SK-N-SH treated with all-trans-retinoic acid at 6 μM for 48 hours (cell line): ENCODE measurements at regions not wholly inside any gene's neighbourhood (a gene's known extent, or its start where the extent isn't known, plus 50 kb on each side); places are given as distances from the start of the nearest gene placed in this dataset.

Experiments used
- ATAC-seq: fragments of 200-7000 bp; cut with Tn5 transposase; 3 replicates; pipeline ENCODE4 v1.9.1; 2020; ENCODE audit warnings: mild to moderate bottlenecking, moderate library complexity
- ARNTL ChIP-seq: fragments of 450-650 bp; formaldehyde crosslinking; IDR thresholded peaks from 2 replicates; pipeline ENCODE4 v1.5.0; 2020; ENCODE audit warnings: low read depth, mild to moderate bottlenecking, moderate library complexity, borderline replicate concordance
- BACH2 ChIP-seq: fragments of 250-450 bp; sonication (Bioruptor Pico); IDR thresholded peaks from 2 replicates; pipeline ENCODE4 v1.9.0; 2021; ENCODE audit warnings: mild to moderate bottlenecking, borderline replicate concordance
- CREB5 ChIP-seq: fragments of 250-450 bp; sonication (Bioruptor Pico); IDR thresholded peaks from 2 replicates; pipeline ENCODE4 v1.5.1; 2020; ENCODE audit warnings: low read depth, mild to moderate bottlenecking, moderate library complexity
- CSDC2 ChIP-seq: fragments of 250-450 bp; sonication (Bioruptor Pico); IDR thresholded peaks from 2 replicates; pipeline ENCODE4 v1.5.0; 2020; ENCODE audit warnings: mild to moderate bottlenecking, moderate library complexity
- ISL1 ChIP-seq: fragments of 250-450 bp; sonication (Bioruptor Pico); IDR thresholded peaks from 2 replicates; pipeline ENCODE4 v2.1.2; 2022; ENCODE audit warnings: mild to moderate bottlenecking, moderate library complexity
- OSR1 ChIP-seq: fragments of 250-450 bp; sonication (Bioruptor Pico); IDR thresholded peaks from 2 replicates; pipeline ENCODE4 v1.8.0; 2022; ENCODE audit warnings: moderate library complexity, mild to moderate bottlenecking, inconsistent platforms
- PATZ1 ChIP-seq: fragments of 250-450 bp; sonication (Bioruptor Pico); IDR thresholded peaks from 2 replicates; pipeline ENCODE4 v1.8.0; 2020; ENCODE audit warnings: mild to moderate bottlenecking, moderate library complexity, borderline replicate concordance
- POU6F1 ChIP-seq: fragments of 250-450 bp; sonication (Bioruptor Pico); IDR thresholded peaks from 2 replicates; pipeline ENCODE4 v1.8.0; 2021; ENCODE audit warnings: low read depth, mild to moderate bottlenecking, moderate library complexity, borderline replicate concordance
- PPARA ChIP-seq: fragments of 250-450 bp; sonication (Bioruptor Pico); IDR thresholded peaks from 2 replicates; pipeline ENCODE4 v1.5.0; 2020; ENCODE audit warnings: mild to moderate bottlenecking, borderline replicate concordance
- SNAI2 ChIP-seq: fragments of 250-450 bp; sonication (Bioruptor Pico); IDR thresholded peaks from 2 replicates; pipeline ENCODE4 v1.5.0; 2020; ENCODE audit warnings: mild to moderate bottlenecking, moderate library complexity
- TCF4 ChIP-seq: fragments of 250-450 bp; sonication (Bioruptor Pico); IDR thresholded peaks from 2 replicates; pipeline ENCODE4 v1.8.0; 2021; ENCODE audit warnings: mild to moderate bottlenecking, moderate library complexity, borderline replicate concordance
- TOX ChIP-seq: fragments of 250-450 bp; sonication (Bioruptor Pico); IDR thresholded peaks from 2 replicates; pipeline ENCODE4 v1.8.0; 2021; ENCODE audit warnings: mild to moderate bottlenecking, moderate library complexity, borderline replicate concordance
- ZFP3 ChIP-seq: fragments of 250-450 bp; sonication (Bioruptor Pico); IDR thresholded peaks from 2 replicates; pipeline ENCODE4 v1.5.0; 2020; ENCODE audit warnings: mild to moderate bottlenecking, moderate library complexity
- ZFP30 ChIP-seq: fragments of 450-650 bp; formaldehyde crosslinking; IDR thresholded peaks from 2 replicates; pipeline ENCODE4 v1.5.0; 2022; ENCODE audit warnings: mild to moderate bottlenecking, moderate library complexity
- ZNF70 ChIP-seq: fragments of 450-650 bp; formaldehyde crosslinking; IDR thresholded peaks from 2 replicates; pipeline ENCODE4 v1.5.0; 2020; ENCODE audit warnings: mild to moderate bottlenecking, moderate library complexity
- ZNF8 ChIP-seq: fragments of 450-650 bp; formaldehyde crosslinking; IDR thresholded peaks from 2 replicates; pipeline ENCODE4 v1.5.0; 2020; ENCODE audit warnings: mild to moderate bottlenecking, moderate library complexity

GRCh38 chr7:21215307-21215706, 212.6 kb upstream of the SP4 start (continued):
- TF ChIP-seq PPARA (CRISPR knock-in tag) (no peak), POU6F1 (CRISPR knock-in tag) (no peak), ZNF70 (no peak), ARNTL (CRISPR knock-in tag) (no peak), ISL1 (CRISPR knock-in tag) (no peak), CREB5 (CRISPR knock-in tag) (no peak), ZNF8 (CRISPR knock-in tag) (no peak)

- no peak for ATAC-seq
- TF ChIP-seq POU6F1 (CRISPR knock-in tag) (no peak), TCF4 (CRISPR knock-in tag) (no peak), SNAI2 (CRISPR knock-in tag) (no peak), CREB5 (CRISPR knock-in tag) (no peak), OSR1 (CRISPR knock-in tag) (no peak), ZFP30 (CRISPR knock-in tag) (no peak), BACH2 (no peak), ZNF8 (CRISPR knock-in tag) (no peak), ZNF70 (no peak), TOX (CRISPR knock-in tag) (no peak)
These were observed 210.5 kb upstream of the SP4 start for GRCh38 chr7:21217365-21217764.

GRCh38 chr7:21218155-21218554, 209.7 kb upstream of the SP4 start:
- ATAC-seq = no peak
- TF ChIP-seq CREB5 (CRISPR knock-in tag) = no peak
- TF ChIP-seq PATZ1 (CRISPR knock-in tag) = no peak
- TF ChIP-seq POU6F1 (CRISPR knock-in tag) = no peak
- TF ChIP-seq CSDC2 (CRISPR knock-in tag) = no peak
- no peak for TF ChIP-seq TCF4 (CRISPR knock-in tag)
- no peak for TF ChIP-seq ZNF70
- no peak for TF ChIP-seq ZFP30 (CRISPR knock-in tag)
- TF ChIP-seq ZFP3 (CRISPR knock-in tag) = no peak
- TF ChIP-seq ISL1 (CRISPR knock-in tag) = no peak
- TF ChIP-seq SNAI2 (CRISPR knock-in tag) = no peak
